Tibial nerve (tissue), 3 donors: ENCODE measurements at regions not wholly inside any gene's neighbourhood (a gene's known extent, or its start where the extent isn't known, plus 50 kb on each side); places are given as distances from the start of the nearest gene placed in this dataset.
"Not testable (repeated sequence)": the region's sequence is repeated elsewhere in the genome, so short reads cannot be mapped to it uniquely, and the experiment has no call there.

ENCODE experiments used
- POLR2A ChIP-seq, 2 donors: fragments of 450-650 bp; IDR thresholded peaks; one replicate each; pipeline ENCODE4 v1.6.1; 2017; ENCODE audit warnings: antibody characterized with exemption in 2 of 2, mild to moderate bottlenecking in 2 of 2, moderate library complexity in 2 of 2
- TF ChIP-seq, protein P1 (sequence below), 5 experiments: fragments of 200-600 bp in 3 of 5; fragments of 450-650 bp in 2 of 5; sonication (generic) in 3 of 5; IDR thresholded peaks; one replicate each; pipeline ENCODE4 v1.5.1; 2016 to 2019; ENCODE audit warnings: antibody characterized with exemption in 5 of 5, mild to moderate bottlenecking in 3 of 5, moderate library complexity in 2 of 5

DNA sequence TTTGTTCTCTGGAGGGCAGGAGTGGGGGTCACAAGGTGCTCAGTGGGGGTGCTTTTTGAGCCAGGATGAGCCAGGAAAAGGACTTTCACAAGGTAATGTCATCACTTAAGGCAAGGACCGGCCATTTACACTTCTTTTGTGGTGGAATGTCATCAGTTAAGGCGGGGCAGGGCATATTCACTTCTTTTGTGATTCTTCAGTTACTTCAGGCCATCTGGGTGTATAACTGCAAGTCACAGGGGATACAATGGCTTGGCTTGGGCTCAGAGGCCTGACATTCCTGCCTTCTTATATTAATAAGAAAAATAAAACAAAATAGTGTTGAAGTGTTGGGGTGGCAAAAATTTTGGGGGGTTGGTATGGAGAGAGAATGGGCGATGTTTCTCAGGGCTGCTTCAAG, 841.8 kb downstream of the SLITRK5 start:
- TF ChIP-seq, protein P1, sequence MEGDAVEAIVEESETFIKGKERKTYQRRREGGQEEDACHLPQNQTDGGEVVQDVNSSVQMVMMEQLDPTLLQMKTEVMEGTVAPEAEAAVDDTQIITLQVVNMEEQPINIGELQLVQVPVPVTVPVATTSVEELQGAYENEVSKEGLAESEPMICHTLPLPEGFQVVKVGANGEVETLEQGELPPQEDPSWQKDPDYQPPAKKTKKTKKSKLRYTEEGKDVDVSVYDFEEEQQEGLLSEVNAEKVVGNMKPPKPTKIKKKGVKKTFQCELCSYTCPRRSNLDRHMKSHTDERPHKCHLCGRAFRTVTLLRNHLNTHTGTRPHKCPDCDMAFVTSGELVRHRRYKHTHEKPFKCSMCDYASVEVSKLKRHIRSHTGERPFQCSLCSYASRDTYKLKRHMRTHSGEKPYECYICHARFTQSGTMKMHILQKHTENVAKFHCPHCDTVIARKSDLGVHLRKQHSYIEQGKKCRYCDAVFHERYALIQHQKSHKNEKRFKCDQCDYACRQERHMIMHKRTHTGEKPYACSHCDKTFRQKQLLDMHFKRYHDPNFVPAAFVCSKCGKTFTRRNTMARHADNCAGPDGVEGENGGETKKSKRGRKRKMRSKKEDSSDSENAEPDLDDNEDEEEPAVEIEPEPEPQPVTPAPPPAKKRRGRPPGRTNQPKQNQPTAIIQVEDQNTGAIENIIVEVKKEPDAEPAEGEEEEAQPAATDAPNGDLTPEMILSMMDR (IDR thresholded peaks at IDR 0.05): not testable (repeated sequence)
- TF ChIP-seq POLR2A (IDR thresholded peaks at IDR 0.05): not testable (repeated sequence)
